ENCODE measurements at regions not wholly inside any gene's neighbourhood (a gene's known extent, or its start where the extent isn't known, plus 50 kb on each side); places are given as distances from the start of the nearest gene placed in this dataset.

- DNase-seq = no peak
- no peak overlapping the region for H3K4me3 ChIP-seq
These were observed 286.6 kb downstream of the COL11A1 start for GRCh38 chr1:102821707-102822106.

GRCh38 chr1:102800406-102800805, 307.9 kb downstream of the COL11A1 start:
- 85% methylated on average over 3 of the region's 3 CpGs for WGBS, 2 donors
- Histone ChIP-seq H3K4me1 (no peaks in the 10 kb centered on the region), H3K36me3 (no peaks in the 10 kb centered on the region), H3K4me3 (no peak overlapping the region), H3K27me3 (no peaks in the 10 kb centered on the region), H3K9me3 (no peaks in the 10 kb centered on the region), H3K27ac (no peak overlapping the region)
- TF ChIP-seq POLR2A (IDR thresholded peaks at IDR 0.05) (no peak), CTCF (IDR thresholded peaks at IDR 0.05) (no peak), EP300 (IDR thresholded peaks at IDR 0.05) (no peak), POLR2AphosphoS5 (IDR thresholded peaks at IDR 0.05) (no peak)
- DNase-seq (no peak), ATAC-seq (ENCODE audit: low FRiP score in 2 of 2) (no peak)

More at GRCh38 chr1:102821707-102822106, 286.6 kb downstream of the COL11A1 start:
- ATAC-seq (ENCODE audit: low FRiP score in 2 of 2) = no peak
- H3K27me3 ChIP-seq = no peaks in the 10 kb centered on the region
- no peaks in the 10 kb centered on the region for H3K36me3 ChIP-seq
- no peak for TF ChIP-seq EP300 (IDR thresholded peaks at IDR 0.05)
- no peak for TF ChIP-seq POLR2A (IDR thresholded peaks at IDR 0.05)
- no peak for TF ChIP-seq CTCF (IDR thresholded peaks at IDR 0.05)
- TF ChIP-seq POLR2AphosphoS5 (IDR thresholded peaks at IDR 0.05) = no peak
- no peaks in the 10 kb centered on the region for H3K4me1 ChIP-seq
- no peak overlapping the region for H3K27ac ChIP-seq
- WGBS, 2 donors = 92 to 100% methylated on average over 1 of the region's 1 CpG
- no peaks in the 10 kb centered on the region for H3K9me3 ChIP-seq

GRCh38 chr1:102799496-102799895, 308.8 kb downstream of the COL11A1 start:
- no peaks in the 10 kb centered on the region for H3K4me1 ChIP-seq
- H3K27ac ChIP-seq = no peak overlapping the region
- 63 to 67% methylated on average over 1 of the region's 1 CpG for WGBS, 2 donors
- TF ChIP-seq EP300 (IDR thresholded peaks at IDR 0.05) (no peak), CTCF (IDR thresholded peaks at IDR 0.05) (no peak), POLR2A (IDR thresholded peaks at IDR 0.05) (no peak), POLR2AphosphoS5 (IDR thresholded peaks at IDR 0.05) (no peak)
- no peaks in the 10 kb centered on the region for H3K27me3 ChIP-seq
- no peak overlapping the region for H3K4me3 ChIP-seq
- H3K9me3 ChIP-seq = no peaks in the 10 kb centered on the region
- no peaks in the 10 kb centered on the region for H3K36me3 ChIP-seq
- DNase-seq = no peak
- ATAC-seq (ENCODE audit: low FRiP score in 2 of 2) = no peak

- ATAC-seq (ENCODE audit: low FRiP score in 2 of 2) = no peak
These were observed 309.6 kb downstream of the COL11A1 start for GRCh38 chr1:102798718-102799117.

More at GRCh38 chr1:102798718-102799117, 309.6 kb downstream of the COL11A1 start:
- H3K36me3 ChIP-seq = no peaks in the 10 kb centered on the region
- no peak overlapping the region for H3K4me3 ChIP-seq
- no peak overlapping the region for H3K27ac ChIP-seq
- H3K27me3 ChIP-seq = no peaks in the 10 kb centered on the region
- no peaks in the 10 kb centered on the region for H3K9me3 ChIP-seq
- no peak for DNase-seq
- H3K4me1 ChIP-seq = no peaks in the 10 kb centered on the region
- TF ChIP-seq CTCF (IDR thresholded peaks at IDR 0.05) (no peak), POLR2AphosphoS5 (IDR thresholded peaks at IDR 0.05) (no peak), POLR2A (IDR thresholded peaks at IDR 0.05) (no peak), EP300 (IDR thresholded peaks at IDR 0.05) (no peak)
